ENCODE measurements at regions not wholly inside any gene's neighbourhood (a gene's known extent, or its start where the extent isn't known, plus 50 kb on each side); places are given as distances from the start of the nearest gene placed in this dataset.

DNA sequence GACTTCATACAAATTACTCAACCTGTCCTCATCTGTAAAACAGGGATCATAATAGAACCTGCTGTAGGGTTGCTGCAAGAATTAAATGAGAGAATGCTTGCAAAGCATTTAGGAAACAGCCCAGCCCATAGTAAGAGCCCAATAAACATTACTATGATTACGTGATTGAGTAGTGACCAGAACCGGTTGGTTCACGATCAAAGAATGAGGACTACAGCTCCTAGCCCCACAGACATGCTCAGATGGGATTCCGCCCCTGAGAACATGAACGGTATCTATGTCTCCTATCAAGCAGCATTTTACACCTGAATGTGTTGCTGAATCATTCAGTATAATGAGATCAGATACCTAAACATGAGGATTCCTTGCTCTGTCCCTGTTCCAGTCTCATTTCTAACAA is 104.8 kb upstream of the ZNF648 start:
- no peak overlapping the region for H3K9ac ChIP-seq (ENCODE audit: low read length)
- H3K27ac ChIP-seq (ENCODE audit: low read depth, low read length) = no peak overlapping the region
- H3K4me3 ChIP-seq (replicated peaks in 1 of 2; ENCODE audit: low read depth in 1 of 2, low read length in 2 of 2) = no peak overlapping the region
- ChIA-PET POLR2A (no interaction called here), CTCF (interaction anchor here (1.4 kb wide), 1 partner anchor 23 kb away, joined by 5 read pairs; no protein-coding TSS in a partner anchor), RAD21 (ENCODE audit: low non-redundant PET in 1 of 2, low total read pairs in 2 of 2, uncharacterized antibody in 2 of 2, unreplicated experiment in 2 of 2) (no interaction called here)
- intact Hi-C loops (cut with micrococcal nuclease) = no loop called here
- TF ChIP-seq JUND (IDR thresholded peaks at IDR 0.05) (no peak), POLR2A (IDR thresholded peaks at IDR 0.05; ENCODE audit: borderline replicate concordance, extremely low read depth, insufficient read depth, insufficient read length) (no peak), CEBPB (IDR thresholded peaks at IDR 0.05; ENCODE audit: low read depth) (no peak), CBX3 (IDR thresholded peaks at IDR 0.05; ENCODE audit: low read depth) (no peak), SRF (IDR thresholded peaks at IDR 0.05; ENCODE audit: low read depth) (no peak), EGR1 (IDR thresholded peaks at IDR 0.05; ENCODE audit: low read depth) (no peak), ZFX (IDR thresholded peaks at IDR 0.05) (no peak), POLR2AphosphoS5 (IDR thresholded peaks at IDR 0.05; ENCODE audit: low read depth, low read length) (no peak), FOSL1 (IDR thresholded peaks at IDR 0.05; ENCODE audit: low read depth) (no peak), RAD21 (IDR thresholded peaks at IDR 0.05; ENCODE audit: low read depth) (no peak), EZH2 (IDR thresholded peaks at IDR 0.05) (no peak), ZNF274 (IDR thresholded peaks at IDR 0.05; ENCODE audit: low read depth, low read length) (no peak), TCF7L2 (IDR thresholded peaks at IDR 0.05; ENCODE audit: borderline replicate concordance, extremely low read depth, insufficient read depth, insufficient read length) (no peak), ELF1 (IDR thresholded peaks at IDR 0.05; ENCODE audit: borderline replicate concordance, low read depth) (no peak), YY1 (IDR thresholded peaks at IDR 0.05; ENCODE audit: extremely low read depth, insufficient replicate concordance, low read depth, low read length) (no peak)
- TF ChIP-seq, protein P1, sequence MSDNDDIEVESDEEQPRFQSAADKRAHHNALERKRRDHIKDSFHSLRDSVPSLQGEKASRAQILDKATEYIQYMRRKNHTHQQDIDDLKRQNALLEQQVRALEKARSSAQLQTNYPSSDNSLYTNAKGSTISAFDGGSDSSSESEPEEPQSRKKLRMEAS (IDR thresholded peaks at IDR 0.05) = no peak
- TF ChIP-seq, protein P2, sequence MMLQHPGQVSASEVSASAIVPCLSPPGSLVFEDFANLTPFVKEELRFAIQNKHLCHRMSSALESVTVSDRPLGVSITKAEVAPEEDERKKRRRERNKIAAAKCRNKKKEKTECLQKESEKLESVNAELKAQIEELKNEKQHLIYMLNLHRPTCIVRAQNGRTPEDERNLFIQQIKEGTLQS (IDR thresholded peaks at IDR 0.05) = no peak
- TF ChIP-seq, protein P3, sequence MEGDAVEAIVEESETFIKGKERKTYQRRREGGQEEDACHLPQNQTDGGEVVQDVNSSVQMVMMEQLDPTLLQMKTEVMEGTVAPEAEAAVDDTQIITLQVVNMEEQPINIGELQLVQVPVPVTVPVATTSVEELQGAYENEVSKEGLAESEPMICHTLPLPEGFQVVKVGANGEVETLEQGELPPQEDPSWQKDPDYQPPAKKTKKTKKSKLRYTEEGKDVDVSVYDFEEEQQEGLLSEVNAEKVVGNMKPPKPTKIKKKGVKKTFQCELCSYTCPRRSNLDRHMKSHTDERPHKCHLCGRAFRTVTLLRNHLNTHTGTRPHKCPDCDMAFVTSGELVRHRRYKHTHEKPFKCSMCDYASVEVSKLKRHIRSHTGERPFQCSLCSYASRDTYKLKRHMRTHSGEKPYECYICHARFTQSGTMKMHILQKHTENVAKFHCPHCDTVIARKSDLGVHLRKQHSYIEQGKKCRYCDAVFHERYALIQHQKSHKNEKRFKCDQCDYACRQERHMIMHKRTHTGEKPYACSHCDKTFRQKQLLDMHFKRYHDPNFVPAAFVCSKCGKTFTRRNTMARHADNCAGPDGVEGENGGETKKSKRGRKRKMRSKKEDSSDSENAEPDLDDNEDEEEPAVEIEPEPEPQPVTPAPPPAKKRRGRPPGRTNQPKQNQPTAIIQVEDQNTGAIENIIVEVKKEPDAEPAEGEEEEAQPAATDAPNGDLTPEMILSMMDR (IDR thresholded peaks at IDR 0.05 in 2 of 3, conservative IDR thresholded peaks at IDR 0.05 in 1 of 3; ENCODE audit: borderline replicate concordance in 1 of 3, insufficient read depth in 1 of 3, low read depth in 2 of 3, low read length in 2 of 3) = no peak
- TF ChIP-seq, protein P4, sequence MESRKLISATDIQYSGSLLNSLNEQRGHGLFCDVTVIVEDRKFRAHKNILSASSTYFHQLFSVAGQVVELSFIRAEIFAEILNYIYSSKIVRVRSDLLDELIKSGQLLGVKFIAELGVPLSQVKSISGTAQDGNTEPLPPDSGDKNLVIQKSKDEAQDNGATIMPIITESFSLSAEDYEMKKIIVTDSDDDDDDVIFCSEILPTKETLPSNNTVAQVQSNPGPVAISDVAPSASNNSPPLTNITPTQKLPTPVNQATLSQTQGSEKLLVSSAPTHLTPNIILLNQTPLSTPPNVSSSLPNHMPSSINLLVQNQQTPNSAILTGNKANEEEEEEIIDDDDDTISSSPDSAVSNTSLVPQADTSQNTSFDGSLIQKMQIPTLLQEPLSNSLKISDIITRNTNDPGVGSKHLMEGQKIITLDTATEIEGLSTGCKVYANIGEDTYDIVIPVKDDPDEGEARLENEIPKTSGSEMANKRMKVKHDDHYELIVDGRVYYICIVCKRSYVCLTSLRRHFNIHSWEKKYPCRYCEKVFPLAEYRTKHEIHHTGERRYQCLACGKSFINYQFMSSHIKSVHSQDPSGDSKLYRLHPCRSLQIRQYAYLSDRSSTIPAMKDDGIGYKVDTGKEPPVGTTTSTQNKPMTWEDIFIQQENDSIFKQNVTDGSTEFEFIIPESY (IDR thresholded peaks at IDR 0.05; ENCODE audit: extremely low read depth, insufficient replicate concordance, low read length) = no peak
- TF ChIP-seq, protein P5, sequence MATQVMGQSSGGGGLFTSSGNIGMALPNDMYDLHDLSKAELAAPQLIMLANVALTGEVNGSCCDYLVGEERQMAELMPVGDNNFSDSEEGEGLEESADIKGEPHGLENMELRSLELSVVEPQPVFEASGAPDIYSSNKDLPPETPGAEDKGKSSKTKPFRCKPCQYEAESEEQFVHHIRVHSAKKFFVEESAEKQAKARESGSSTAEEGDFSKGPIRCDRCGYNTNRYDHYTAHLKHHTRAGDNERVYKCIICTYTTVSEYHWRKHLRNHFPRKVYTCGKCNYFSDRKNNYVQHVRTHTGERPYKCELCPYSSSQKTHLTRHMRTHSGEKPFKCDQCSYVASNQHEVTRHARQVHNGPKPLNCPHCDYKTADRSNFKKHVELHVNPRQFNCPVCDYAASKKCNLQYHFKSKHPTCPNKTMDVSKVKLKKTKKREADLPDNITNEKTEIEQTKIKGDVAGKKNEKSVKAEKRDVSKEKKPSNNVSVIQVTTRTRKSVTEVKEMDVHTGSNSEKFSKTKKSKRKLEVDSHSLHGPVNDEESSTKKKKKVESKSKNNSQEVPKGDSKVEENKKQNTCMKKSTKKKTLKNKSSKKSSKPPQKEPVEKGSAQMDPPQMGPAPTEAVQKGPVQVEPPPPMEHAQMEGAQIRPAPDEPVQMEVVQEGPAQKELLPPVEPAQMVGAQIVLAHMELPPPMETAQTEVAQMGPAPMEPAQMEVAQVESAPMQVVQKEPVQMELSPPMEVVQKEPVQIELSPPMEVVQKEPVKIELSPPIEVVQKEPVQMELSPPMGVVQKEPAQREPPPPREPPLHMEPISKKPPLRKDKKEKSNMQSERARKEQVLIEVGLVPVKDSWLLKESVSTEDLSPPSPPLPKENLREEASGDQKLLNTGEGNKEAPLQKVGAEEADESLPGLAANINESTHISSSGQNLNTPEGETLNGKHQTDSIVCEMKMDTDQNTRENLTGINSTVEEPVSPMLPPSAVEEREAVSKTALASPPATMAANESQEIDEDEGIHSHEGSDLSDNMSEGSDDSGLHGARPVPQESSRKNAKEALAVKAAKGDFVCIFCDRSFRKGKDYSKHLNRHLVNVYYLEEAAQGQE (IDR thresholded peaks at IDR 0.05; ENCODE audit: low read depth) = no peak
- H3K36me3 ChIP-seq (ENCODE audit: control insufficient read depth in 1 of 2, insufficient read depth in 2 of 2, low read length in 2 of 2) = no peaks in the 10 kb centered on the region
- H3K4me2 ChIP-seq (ENCODE audit: low read length) = no peak overlapping the region
- no TSS peak for BruUV-seq (replicated peaks)
- H3K27me3 ChIP-seq (ENCODE audit: insufficient read depth, low read length) = no peaks in the 10 kb centered on the region
- H3K79me2 ChIP-seq (ENCODE audit: insufficient read depth, low read length) = no peaks in the 10 kb centered on the region
- H4K20me1 ChIP-seq (ENCODE audit: insufficient read depth) = no peaks in the 10 kb centered on the region
- no peak for ATAC-seq
- no peak overlapping the region for H2AFZ ChIP-seq (ENCODE audit: low read depth, low read length, poor library complexity, severe bottlenecking)
- no peak for DNase-seq (ENCODE audit: low read depth, low spot score)
- no peaks in the 10 kb centered on the region for H3K4me1 ChIP-seq (ENCODE audit: control insufficient read depth in 1 of 2, insufficient read depth in 2 of 2, low read length in 2 of 2)
- H3K9me3 ChIP-seq (ENCODE audit: control insufficient read depth in 1 of 2, insufficient read depth in 1 of 2, low read depth in 1 of 2, low read length in 2 of 2) = no peaks in the 10 kb centered on the region
- H3K9me2 ChIP-seq (ENCODE audit: insufficient read depth) = no peaks in the 10 kb centered on the region

Measured in HCT116 (cell line).